Sciatic nerve (tissue), 2 donors: ENCODE measurements at regions not wholly inside any gene's neighbourhood (a gene's known extent, or its start where the extent isn't known, plus 50 kb on each side); places are given as distances from the start of the nearest gene placed in this dataset.
"Not testable (repeated sequence)": the region's sequence is repeated elsewhere in the genome, so short reads cannot be mapped to it uniquely, and the experiment has no call there.

Source experiments
- ATAC-seq: fragments of 200-7000 bp; cut with Tn5 transposase; one replicate; pipeline ENCODE4 v1.9.1; 2020; ENCODE audit warnings: mild to moderate bottlenecking, moderate library complexity
- DNase-seq: peaks from one replicate; pipeline ENCODE4 v3.0.0-alpha.2; 2020; ENCODE audit warnings: low spot score
- intact Hi-C: fragments of 100-400 bp; cut with DNase I; formaldehyde crosslinking; loops from one replicate; pipeline ENCODE4 v1.14.2; 2022
- donor health status: DM: no; HTN: no; CAD: no.
- donor health status: DM: no; HTN: no; CAD: no.

DNA sequence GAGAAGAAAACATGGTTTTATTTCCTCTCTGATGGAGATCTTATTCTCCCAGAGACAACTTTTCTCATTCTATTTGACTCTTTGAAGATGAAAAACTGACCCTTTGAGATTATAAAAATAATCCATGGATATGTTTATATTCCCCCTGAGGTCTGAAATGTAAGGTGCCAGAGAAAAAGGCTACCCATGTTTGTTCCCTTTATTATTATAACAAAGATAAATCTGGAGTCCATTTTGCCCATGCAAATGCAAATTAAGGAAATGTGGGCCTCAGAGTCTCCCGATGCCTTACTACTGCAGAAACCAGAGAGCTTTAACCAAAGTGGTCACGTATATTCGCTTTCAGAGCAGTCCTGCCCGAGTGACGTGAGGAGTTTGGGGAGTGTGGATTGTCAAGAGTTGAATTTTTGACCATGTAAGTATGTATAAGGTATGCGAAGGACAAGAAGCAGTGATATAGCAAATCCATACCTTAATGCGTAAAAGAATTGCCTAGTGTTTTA is 312.5 kb downstream of the RASEF start:
- DNase-seq (no peak), ATAC-seq (no peak)
- intact Hi-C loops = no loop called here

- no peak for DNase-seq
- intact Hi-C loops = no loop called here
- ATAC-seq = no peak
Measured at GRCh38 chr9:82757924-82758323, 305.0 kb downstream of the RASEF start.

DNA sequence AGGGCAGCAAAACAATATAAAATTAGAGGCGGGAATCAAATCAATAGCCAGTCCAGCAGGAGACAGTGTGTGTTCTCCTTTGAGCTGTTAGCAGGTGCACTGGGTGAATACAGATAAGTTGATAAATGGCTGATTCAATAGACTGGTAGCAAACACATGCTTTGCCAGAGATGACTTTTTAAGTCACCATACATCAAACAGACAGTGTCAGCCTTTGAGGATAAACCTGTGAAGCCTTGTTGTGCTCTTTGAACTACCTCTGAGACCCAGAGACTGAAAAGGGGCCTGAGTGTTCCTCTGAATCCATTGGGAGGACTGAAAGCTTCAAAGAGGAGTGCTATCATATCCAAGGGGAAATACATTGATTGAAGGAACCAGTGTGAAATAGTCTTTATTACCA is 301.9 kb downstream of the RASEF start:
- DNase-seq = no peak
- intact Hi-C loops = no loop called here
- ATAC-seq = no peak

- DNase-seq (no peak), ATAC-seq (no peak)
- intact Hi-C loops = no loop called here
Measured at GRCh38 chr9:82761956-82762355, 301.0 kb downstream of the RASEF start.

DNA sequence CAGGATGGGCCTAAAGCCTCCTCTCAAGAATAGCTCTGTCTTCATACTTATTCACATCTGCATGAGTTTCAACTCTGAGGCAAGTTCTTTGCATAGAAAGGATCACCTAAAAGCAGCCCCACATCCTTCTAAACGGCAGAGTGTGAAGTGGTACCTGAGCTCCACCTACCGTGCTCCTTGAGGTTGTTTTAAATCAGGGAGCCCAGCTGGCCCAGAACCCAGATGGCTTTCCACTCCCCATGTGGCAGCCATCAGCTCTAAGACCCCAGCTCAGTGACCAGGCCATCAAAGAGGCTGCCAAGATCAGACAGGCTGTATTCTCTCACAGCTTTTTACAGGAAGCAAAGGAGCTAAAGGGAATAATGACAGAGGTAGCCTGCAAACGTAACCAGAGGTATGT is 299.3 kb downstream of the RASEF start:
- intact Hi-C loops = no loop called here
- ATAC-seq (no peak), DNase-seq (no peak)

GRCh38 chr9:82764061-82764668 is 298.8 kb downstream of the RASEF start:
- ATAC-seq = no peak
- intact Hi-C loops = no loop called here
- DNase-seq = no peak

GRCh38 chr9:82774707-82775231 is 288.2 kb downstream of the RASEF start:
- ATAC-seq, intact Hi-C loops, DNase-seq: not testable (repeated sequence)

GRCh38 chr9:82776508-82776907 is 286.4 kb downstream of the RASEF start:
- no peak for ATAC-seq
- DNase-seq = no peak
- intact Hi-C loops = no loop called here

DNA sequence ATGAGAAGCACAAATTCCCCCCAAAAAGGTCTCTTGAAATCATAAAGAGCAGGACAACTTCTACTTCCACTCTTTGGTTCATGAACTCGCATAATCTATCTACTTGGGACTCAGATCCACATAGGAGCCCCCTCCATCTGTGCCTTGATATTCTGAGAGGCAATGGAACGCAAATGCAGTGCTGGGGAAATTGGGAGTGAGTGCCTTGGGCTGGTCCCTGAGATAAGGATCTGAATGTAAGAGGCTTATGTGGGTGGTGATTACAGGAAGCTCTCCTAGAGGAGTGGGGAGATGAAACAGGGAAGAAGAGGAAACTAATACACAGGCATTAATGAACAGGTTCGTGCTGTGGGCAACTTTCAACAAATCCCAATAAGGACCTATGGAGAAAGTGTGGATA is 285.6 kb downstream of the RASEF start:
- ATAC-seq (no peak), DNase-seq (no peak)
- intact Hi-C loops = no loop called here

GRCh38 chr9:82778923-82779322 is 284.0 kb downstream of the RASEF start:
- DNase-seq, ATAC-seq, intact Hi-C loops: not testable (repeated sequence)

GRCh38 chr9:82780017-82780416 is 282.9 kb downstream of the RASEF start:
- intact Hi-C loops = no loop called here
- no peak for ATAC-seq
- DNase-seq = no peak

- DNase-seq (no peak), ATAC-seq (no peak)
- intact Hi-C loops = no loop called here
Measured at GRCh38 chr9:82781921-82782392, 281.0 kb downstream of the RASEF start.

- ATAC-seq (no peak), DNase-seq (no peak)
- intact Hi-C loops = no loop called here
Measured at GRCh38 chr9:82783045-82783444, 279.9 kb downstream of the RASEF start.

DNA sequence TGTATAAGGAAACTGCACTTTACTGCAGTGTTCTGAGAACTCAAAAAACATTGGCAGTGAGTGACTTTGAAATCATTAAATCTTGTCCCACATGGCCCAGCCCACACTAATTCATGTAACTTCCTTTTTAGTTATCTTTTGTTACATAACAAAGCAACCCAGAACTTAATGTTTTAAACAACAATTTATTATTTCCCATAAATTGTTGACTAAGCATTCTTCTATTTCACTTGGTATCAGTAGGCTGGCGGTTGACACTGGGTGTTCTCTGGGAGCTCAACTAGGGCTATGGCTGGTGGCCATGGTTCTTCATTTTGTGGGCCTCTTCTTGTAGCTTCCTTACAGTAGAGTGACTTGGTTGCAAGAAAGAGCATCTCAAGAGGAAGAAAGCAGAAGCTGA is 278.4 kb downstream of the RASEF start:
- ATAC-seq (no peak), DNase-seq (no peak)
- intact Hi-C loops = no loop called here

DNA sequence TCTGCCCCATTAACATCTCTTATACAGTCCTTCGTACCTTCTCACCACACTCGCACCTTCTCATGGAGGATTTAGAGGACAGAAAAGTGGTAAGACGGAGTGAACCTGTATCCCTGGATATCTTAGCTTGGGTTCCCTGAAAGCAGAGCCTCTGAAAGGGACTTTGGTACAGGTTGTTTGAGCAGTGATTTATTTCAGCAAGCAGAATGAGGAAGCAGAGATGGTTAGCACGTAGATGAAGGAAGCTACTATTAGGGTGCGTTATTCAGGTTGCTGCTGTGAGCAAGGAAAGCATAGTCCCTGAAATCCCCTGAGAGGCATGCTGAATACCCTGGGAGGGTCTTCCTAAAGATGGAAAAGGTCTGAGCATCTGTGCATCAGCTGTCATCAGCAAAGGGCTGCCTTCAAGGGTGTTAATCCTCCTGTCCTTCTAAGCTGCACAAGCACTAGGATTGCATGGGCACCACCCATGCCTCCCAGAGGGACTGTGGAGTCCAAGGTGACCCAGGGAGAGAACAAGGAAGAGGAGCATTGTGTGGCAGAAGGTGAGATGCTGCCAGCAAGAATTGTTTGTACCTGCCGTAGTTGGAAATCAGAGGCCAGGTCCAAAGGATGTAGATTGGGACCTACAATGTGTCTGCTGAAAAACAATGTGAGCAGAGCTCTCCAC is 273.7 kb downstream of the RASEF start:
- ATAC-seq = no peak
- no peak for DNase-seq

GRCh38 chr9:82790875-82791274 is 272.1 kb downstream of the RASEF start:
- no peak for DNase-seq
- intact Hi-C loops = no loop called here
- no peak for ATAC-seq

More for the DNA sequence above, 273.7 kb downstream of the RASEF start:
- intact Hi-C loops = no loop called here

- intact Hi-C loops = no loop called here
- DNase-seq (no peak), ATAC-seq (no peak)
Measured at GRCh38 chr9:82791692-82792091, 271.2 kb downstream of the RASEF start.

GRCh38 chr9:82797534-82797933 is 265.4 kb downstream of the RASEF start:
- ATAC-seq (no peak), DNase-seq (peak; percentile 58)
- intact Hi-C loops = no loop called here

DNA sequence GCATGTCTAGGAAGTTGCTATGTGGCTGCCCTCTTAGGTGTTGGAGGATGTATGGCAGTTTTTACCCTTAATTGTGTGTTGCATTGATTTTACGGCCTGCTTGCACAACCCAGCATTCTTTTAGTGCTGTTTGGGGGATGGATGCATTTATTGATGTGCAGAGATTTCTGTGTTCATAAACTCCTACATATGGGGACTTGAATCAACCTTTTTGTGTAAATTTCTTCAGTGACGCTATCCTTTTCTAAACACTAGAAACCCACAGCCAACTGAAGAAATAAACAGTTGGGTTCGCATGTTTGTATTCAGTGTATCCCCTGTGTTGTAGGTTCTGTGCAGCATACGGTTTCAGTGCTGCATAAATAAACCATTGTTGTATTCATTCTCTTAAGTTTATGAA is 263.7 kb downstream of the RASEF start:
- ATAC-seq (no peak), DNase-seq (no peak)
- intact Hi-C loops = no loop called here

- ATAC-seq (no peak), DNase-seq (no peak)
- intact Hi-C loops = no loop called here
Measured at GRCh38 chr9:82805027-82805426, 257.9 kb downstream of the RASEF start.
